ENCODE measurements at regions not wholly inside any gene's neighbourhood (a gene's known extent, or its start where the extent isn't known, plus 50 kb on each side); places are given as distances from the start of the nearest gene placed in this dataset.

DNA sequence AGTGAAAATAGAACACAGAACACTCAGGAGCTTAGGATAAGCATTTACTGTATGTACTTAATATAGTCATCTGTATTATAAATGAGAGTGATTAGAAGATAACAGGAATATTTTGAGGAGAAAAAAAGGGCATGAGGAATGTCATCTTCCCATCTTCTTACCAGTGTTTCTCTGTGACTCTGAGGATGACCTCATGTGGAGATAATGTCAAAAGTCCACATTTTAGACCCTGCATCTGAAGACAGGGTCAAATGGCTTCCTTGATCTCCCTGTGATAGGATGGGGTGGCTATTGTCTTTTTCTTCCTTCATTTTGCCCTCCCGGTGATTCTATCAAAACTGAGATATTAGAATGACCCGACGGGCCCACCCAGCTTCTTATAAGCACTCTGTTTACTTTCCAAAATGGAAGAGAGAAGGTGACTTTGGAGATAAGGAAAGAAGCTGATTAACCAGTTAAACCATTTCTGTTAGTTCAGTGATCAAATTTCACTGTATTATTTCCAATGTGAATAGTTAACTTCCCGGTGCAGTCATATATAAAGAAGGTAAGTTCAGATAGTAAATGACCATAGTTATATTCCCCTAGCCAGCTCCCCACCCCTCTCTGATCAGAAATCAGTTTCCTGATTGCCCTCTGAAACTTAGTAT is 115.7 kb upstream of the SALL4 start:
- DNase-seq, result no peak

DNA sequence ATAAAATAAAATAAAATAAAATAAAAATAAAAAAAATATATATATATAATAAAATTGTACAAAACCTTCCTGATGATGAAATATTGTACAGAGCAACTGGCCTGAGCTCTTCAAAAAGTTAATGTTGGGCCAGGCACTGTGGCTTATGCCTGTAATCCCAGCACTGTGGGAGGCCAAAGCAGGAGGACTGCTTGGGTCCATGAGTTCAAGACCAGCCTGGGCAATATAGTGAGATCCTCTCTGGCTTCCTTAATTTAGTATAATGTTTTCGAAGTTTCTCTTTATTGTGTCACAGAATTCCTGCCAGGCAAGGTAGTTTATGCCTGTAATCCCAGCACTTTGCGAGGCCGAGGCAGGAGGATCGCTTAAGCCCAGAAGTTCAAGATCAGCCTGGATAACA is 113.9 kb upstream of the SALL4 start:
- DNase-seq, result no peak

DNA sequence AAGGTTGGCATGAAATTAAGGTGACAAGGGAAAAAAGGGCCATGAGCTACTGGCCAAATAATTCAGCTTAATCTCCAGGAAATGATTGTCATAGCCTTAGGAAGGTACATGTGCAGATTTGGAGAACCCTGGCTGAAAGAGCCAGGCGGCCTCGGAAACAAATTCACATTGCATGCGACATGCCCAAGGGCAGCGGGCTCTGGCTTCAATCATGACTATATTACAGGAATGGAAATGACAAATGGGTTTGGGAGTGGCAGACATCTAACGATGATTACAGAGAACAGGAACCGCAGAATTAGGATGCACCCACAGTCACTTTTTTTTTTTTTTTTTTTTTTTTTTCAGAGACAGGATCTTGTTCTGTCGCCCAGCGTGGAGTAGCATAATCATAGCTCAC is 112.4 kb upstream of the SALL4 start:
- DNase-seq, result no peak

DNA sequence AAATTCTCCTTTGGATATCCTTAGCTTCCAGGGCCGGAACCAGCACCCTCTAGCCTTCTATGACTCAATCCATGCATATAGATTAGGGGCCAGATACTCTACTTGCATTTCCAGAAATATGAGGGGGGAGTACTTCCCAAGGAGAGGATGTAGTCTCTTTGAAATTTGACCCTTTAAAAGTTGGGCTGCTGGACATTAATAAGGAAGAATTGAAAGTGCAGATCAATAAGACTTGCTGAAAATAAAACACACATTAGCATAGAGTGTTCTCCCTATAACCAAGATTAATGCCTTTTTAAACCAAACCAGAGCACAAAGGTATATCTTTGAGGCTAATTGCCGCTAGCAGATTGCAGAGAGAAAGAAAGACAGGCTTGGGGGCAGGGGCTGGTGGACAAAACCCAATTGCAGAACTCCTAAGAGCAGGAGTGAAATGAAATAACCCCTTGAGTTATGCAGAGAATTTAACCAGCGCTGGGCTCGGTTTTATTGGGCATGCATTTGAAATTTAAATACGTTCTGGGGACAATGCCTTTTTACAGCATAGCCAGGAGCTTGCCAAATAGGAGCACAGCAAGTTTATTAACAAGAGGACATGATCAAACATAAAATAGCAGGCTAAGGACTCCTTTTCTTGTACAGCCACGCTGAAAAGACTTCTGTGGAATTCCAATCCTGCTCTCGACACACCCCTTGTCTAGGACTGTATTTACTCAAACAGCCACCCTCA is 108.2 kb upstream of the SALL4 start:
- DNase-seq, result no peak

DNA sequence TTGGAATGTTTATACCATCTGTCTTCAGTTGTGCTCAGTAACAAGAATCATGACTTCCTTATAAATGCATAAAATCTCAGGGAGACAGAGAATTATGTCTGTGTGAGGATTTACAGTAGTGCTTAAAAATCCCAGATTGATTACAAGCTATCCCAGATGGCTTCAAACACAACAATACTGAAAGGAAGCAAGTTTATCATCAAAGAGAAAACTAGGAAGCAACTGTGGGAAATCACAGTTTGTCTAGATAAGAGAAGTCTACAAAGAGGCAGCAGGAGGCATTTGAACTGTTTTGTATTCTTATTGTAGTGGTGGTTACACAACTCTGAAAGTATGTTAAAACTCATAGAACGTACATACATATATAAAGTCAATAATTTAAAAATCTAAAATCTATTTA is 104.4 kb upstream of the SALL4 start:
- DNase-seq, result no peak

DNA sequence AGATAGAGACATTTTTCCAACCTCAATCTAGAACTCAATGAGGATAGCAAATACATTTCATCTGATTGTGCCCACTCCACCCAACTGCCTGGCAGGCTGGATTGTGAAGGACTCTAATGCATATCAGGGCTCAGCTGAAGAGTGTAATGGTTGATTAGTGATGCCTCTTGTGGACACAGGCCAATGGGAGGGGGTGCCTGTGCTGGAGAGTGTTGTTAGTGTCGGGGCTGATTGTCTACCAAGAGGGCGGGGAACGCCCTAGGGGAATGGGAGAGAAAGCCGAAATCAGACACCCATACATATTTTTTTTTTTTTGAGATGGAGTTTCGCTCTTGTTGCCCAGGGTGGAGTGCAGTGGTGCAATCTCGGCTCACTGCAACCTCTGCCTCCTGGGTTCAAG is 103.7 kb upstream of the SALL4 start:
- no peak for DNase-seq

DNA sequence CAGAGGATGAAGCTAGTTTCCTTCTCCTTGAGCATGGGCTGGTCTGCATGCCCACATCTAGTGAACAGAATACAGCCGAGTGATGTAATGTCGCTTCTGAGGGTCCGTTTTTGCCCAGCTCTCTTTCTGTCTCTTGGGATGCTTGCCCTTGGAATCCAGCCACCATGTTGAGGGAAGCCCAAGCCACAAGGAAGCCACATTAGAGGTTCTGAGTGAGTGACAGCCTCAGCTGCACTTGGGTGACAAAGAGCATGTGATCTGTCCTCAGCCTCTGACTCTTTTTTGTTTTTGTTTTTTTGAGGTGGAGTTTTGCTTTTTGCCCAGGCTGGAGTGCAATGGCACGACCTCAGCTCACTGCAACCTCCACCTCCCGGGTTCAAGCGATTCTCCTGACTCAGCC is 100.6 kb upstream of the SALL4 start:
- no peak for DNase-seq

DNA sequence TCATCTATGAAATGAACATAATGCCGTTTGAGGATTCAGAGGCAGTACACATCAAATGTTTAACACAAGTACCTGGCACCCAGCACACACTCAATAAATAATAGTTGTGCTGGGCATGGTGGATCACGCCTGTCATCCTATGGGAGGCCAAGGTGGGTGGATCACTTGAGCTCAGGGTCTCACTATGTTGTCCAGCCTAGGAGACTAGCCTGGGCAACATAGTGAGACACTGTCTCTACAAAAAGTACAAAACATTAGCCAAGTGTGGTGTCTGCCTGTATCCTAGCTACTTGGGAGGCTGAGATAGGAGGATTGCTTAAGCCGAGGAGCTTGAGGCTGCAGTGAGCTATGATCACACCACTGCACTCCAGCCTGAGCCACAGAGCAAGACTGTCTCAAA is 98.1 kb upstream of the SALL4 start:
- DNase-seq, result no peak

DNA sequence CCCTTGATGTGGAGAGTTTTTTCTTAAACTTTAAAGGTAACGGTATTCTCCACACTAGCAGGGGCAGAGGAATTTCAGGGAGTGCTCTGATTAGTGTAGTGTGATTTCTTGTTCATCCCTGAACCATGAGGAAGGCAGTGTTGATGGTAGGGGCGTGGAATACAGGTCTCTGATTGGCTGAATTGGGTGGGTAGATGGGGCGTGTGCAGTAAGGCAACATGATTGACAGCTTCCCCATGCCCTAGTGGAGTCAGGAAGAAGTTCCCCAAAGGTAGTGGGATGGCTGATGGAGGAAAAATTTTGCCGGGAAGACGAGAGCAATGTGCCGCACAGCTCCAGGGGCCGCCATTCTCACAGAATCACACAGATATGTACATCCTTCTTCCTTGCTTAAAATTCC is 97.4 kb upstream of the SALL4 start:
- DNase-seq, result no peak

DNA sequence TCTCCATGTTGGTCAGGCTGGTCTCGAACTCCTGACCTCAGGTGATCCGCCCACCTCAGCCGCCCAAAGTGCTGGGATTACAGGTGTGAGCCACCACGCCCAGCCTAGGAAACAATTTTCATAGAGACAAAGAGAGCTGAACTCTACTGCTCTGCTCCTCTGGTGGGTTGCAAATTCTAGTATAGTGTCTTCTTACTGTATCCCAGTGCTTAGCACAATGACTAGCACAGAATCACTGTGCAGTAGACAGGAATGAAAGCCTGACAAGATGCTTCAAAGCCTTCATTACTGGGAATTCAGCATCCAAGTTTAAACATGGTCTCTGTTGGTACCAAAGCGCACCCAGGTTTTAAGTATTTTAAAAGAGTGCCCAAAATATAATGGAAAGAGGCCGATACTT is 96.5 kb upstream of the SALL4 start:
- no peak for DNase-seq

DNA sequence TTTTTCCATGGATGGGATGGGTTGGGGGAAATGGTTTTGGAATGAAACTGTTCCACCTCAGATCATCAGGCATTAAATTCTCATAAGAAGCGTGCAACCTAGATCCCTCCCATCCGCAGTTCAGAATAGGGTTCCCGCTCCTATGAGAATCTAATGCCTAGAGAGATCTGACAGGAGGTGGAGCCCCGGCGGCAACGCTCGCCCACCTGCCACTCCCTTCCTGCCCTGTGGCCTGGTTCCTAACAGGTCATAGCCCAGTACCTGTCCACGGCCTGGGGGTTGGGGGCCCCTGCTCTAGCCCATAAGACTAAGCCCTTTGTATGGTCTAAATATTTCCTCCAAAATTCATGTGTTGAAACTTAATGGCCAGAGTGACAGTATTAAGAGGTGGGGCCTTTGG is 92.3 kb upstream of the SALL4 start:
- no peak for DNase-seq

DNA sequence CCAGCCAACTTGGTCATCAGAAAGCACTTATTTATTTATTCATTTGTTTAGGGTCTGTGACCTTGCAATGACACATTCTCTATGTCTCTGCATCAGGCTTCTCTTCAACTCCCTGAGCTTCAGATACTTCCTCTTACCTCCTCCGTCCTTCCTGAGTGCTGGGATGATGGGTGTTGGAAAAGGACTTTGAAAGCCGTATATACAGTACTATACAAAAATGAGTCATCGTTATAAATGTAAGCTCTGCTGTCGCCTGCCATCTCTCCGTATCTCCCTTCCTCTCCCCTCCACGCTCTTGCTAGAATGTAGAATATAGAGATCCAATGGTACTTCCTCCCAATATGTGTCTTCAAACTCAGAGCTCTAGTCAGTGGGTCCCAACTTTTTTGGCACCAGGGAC is 91.9 kb upstream of the SALL4 start:
- no peak for DNase-seq

DNA sequence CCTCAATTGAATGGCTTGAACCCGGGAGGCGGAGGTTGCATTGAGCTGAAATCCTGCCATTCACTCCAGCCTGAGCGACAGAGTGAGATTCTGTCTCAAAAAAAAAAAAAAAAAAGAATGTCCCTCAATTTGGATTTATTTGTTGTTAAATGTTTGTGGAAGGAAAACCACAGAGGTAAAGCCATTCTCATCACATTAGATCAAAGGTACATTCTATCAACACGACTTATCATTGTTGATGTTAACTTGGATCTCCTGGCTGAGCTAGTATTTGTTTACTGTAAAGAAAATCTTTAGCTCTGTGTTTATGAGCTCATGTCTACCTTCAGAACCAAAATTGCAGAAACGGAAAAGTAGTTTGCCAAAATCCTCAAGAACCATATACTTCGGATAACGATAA is 91.4 kb upstream of the SALL4 start:
- no peak for DNase-seq

DNA sequence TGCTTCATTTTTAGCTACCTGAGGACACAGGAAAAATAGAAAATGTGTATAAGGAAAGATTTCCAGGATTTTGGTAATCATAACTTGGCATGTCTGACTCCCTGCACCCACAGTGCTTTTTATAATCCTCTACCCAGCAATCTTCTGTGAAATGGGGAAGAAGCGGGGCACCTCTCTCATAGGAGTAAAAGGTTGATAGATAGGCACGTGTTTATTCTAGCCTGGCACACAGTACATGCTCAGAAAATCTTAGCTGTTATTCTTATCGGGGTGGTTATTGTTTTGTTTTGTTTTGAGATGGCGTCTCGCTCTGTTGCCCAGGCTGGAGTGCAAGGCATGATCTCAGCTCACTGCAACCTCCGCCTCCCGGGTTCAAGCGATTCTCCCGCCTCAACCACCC is 87.7 kb upstream of the SALL4 start:
- DNase-seq, result no peak

DNA sequence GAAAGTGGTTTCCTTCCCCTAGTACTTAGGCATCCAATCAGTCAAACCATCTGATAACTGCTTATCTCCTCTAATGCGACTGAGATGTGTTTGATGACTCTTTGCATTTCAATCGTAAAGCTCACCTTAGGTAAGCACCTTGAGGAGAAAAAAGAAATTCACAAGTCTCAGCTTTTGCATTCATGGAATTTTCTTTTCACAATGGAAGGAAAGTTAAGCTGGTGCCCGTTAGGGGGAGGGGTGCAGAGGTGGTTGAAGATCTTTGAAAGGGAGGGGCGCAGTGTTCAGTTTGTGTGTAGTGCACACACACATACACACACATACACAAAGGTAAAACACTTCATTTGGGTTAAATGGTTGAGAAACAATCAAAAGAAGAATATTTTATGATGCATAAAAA is 87.1 kb upstream of the SALL4 start:
- no peak for DNase-seq

DNA sequence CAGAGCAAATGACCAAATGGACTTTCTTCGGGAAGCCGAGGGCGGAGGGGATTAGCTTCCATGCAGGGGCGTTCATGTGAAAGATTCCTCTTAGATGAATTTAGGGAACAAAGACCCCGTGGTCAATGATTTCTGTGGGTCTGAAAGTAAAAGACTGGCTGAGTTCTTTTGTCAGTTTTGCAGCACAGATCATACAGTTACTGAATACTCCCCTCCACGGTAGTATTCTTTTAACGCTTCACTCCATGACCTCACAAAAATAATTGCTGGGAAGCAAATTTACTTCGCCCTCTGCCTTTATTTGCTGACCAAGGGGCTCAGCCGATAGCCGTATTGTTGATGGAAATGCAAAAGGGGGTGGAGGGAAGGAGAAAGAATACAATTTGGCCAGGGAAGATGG is 86.0 kb upstream of the SALL4 start:
- no peak for DNase-seq

DNA sequence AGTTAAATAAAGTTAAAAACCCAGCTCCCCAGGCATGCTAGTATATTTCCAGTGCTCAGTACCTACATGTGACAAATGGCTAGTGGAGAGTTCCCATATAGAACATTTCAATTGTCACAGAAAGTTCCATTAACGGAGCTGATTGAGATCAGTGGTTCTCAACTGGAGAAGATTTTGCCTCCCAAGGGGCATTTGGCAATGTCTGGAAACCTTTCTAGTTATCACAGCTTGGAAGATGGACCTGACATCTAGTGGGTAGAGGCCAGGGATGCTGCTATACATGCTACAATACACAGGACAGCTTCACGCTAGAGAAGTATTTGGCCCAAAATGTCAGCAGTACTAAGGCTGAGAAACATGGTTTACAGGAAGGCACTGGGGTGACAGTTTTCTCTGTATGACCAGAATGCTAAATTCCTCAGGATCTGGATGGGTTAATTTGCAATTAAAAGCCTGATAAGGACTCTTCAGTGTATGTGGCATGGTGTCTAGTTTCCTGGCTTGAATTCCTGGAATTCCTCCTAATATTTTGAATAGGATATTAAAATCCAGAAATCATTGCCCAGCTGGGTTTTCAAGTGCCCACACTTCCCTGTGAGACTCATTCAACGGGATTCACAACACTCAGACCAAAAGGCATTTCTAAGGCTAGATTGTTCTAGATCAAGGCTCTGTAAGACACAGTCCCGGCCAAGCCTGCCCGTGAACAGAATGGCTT is 84.7 kb upstream of the SALL4 start:
- no peak for DNase-seq

DNA sequence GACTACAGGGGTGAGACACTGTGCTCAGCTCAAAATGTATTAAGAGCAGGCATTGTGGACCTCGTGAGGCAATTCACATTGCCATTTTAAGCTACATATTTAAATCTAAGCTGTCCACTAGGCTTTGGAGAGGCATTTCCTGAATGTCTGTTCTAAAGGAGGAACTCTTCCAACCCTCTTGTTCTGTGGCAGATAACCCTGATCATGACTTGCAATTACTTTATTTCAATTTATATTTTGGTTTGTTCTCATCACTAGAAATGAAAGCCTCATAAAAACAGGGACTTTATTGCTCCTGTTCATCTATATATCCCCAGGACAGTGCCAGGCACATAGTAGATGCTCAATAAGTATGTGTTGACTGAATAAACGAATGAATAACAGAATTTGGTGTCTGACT is 84.0 kb upstream of the SALL4 start:
- DNase-seq, result no peak

DNA sequence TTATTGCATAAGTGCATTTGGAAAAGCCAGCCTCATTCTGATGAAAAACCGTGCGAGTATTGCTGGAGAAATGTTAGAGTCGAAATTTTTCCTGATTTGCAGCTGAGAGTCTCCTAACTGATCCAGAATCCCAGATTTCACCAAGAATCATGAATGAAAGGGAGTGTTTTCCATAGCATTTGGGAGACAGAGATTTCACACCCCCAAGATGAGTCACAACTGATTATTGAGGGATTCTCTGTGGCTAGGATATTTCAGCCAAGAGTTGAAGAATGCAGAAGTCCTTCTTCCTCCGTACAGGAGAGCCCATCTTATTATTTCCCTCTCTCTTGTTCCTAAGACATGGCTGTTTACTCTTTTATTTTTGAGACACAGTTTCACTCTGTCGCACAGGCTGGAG is 82.2 kb upstream of the SALL4 start:
- DNase-seq, result no peak

DNA sequence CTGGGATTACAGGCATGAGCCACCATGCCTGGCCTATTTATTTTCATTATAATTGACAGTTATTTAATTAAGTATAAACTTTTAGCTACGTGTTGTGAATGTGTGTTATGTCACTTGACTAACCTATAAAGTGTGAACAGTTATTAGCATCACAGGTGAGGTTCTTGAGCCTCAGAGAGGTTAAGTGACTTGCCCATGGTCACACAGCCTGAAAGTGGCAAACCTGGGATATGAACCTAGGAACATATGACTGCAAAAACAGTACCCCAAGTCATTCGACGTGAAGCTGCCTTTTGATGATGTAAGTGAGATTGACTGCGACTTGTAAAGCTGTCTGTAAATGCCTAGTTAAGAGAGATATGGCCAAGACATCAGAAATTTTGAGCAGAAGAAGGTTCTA is 77.9 kb upstream of the SALL4 start:
- no peak for DNase-seq

DNA sequence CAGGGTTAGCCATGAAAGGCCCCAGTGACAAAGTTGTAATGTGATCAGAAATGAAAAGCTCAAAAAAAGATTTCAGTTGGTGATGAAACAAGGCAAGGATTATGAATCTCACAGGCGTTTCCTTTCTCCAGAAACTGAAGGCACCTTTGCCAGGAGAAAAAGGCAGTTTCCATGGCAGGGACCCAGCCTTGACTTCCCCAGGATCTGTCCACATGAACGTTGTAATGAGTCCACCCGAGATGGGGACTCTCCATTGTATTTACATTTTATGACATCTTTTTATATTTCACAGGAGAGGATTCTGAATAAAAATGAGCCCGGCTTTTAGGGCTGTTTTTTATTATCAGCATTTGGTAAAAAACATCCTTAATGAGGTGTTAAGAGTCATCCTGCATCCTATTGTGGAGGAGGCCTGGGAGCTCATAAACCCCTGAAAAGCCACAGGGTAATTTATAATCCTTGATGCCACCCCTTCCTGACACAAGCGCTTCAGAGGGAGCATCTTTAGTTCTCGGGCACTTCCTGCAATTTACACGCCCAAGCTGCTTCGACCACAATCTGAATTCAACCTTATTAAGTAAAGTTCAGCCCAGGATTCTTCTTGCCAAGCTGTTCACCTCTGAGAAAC is 74.1 kb upstream of the SALL4 start:
- no peak for DNase-seq

DNA sequence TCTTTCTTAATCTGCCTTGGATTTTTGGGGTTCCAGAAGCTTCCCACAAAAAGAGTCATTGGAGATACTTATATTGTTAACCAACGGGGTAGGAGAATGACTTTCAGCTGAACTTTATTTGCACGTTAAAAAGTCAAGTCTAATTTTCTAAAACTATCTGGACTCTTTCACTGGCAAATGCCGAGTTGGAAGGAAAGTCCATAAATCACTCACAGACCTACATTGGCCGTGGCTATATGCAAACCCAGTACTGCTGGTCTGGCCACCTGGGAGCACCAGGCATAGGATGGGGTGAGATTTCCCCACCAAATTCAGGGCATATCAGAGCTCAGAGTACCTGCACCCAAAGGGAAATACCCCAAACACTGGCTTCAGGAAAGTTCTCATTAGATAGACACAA is 71.3 kb upstream of the SALL4 start:
- no peak for DNase-seq

DNA sequence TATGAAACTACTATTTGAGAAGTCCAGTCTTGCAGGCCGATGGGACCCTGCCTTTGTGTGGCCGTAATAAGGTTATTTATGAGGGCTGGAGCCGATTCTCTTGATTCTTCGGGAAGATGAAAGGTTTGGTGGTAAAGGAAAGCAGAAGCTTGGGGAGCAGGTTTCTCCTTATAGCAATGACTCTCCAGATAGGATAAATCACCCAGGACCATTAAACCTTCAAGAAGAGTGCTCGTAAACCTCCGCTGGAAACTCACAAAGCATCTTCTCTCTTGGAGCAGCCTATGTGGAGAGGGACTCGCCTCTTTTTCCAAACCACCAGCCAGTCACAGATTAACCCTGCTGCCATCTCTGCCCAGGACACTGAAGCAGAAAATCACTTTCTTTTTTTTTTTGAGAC is 69.6 kb upstream of the SALL4 start:
- DNase-seq, result no peak

DNA sequence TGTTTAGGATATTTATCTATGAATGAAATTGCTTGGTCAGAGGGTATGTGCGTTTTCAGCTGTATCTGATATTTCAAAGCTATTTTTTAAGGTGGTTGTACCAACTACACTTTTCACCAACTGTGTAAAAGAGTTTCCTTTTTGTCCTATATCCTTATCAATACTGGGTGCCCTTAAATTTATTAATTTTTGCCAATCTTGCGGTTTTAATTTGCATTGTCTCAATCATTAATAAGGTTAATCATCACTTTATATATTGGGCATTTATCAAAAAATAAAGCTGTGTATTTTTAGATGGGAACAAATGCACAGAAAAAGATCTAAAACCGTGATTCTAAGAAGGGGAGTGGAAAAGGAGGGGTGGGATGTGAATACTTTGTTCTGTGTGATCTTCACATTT is 66.7 kb upstream of the SALL4 start:
- no peak for DNase-seq
